SK-N-MC (cell line): ENCODE measurements at regions not wholly inside any gene's neighbourhood (a gene's known extent, or its start where the extent isn't known, plus 50 kb on each side); places are given as distances from the start of the nearest gene placed in this dataset.
A peak's percentile ranks its signal among the peaks of the same experiment; 100 is the strongest.
"Not testable (repeated sequence)": the region's sequence is repeated elsewhere in the genome, so short reads cannot be mapped to it uniquely, and the experiment has no call there.

Source experiments
- DNase-seq: peaks from one replicate; pipeline ENCODE4 v3.0.0-alpha.2; 2011; ENCODE audit warnings: low read depth, low spot score
- H3K27ac ChIP-seq: fragments of 200-600 bp; sonication (generic); 2 replicates; pipeline ENCODE4 v1.5.1; 2016; ENCODE audit warnings: mixed run types
- H3K36me3 ChIP-seq: fragments of 200-600 bp; sonication (generic); 2 replicates; pipeline ENCODE4 v1.6.1; 2017; ENCODE audit warnings: antibody characterized with exemption, low read length, mixed read lengths; ENCODE audit not compliant: insufficient read depth
- H3K4me3 ChIP-seq: fragments of 200-600 bp; sonication (generic); 2 replicates; pipeline ENCODE4 v1.5.1; 2016
- H3K9ac ChIP-seq: fragments of 200-600 bp; sonication (generic); 2 replicates; pipeline ENCODE4 v1.8.0; 2017; ENCODE audit warnings: mixed run types, mixed read lengths; ENCODE audit not compliant: insufficient read length
- H3K9me3 ChIP-seq: fragments of 200-600 bp; sonication (generic); 2 replicates; pipeline ENCODE4 v1.6.1; 2017; ENCODE audit warnings: low read depth, mild to moderate bottlenecking, antibody characterized with exemption, low read length, moderate library complexity, mixed read lengths
- EZH2 ChIP-seq: fragments of 200-600 bp; sonication (generic); IDR thresholded peaks from one replicate; pipeline ENCODE4 v1.6.1; 2017; ENCODE audit warnings: antibody characterized with exemption
- FOXP2 ChIP-seq: optimal IDR thresholded peaks from 2 replicates; pipeline ENCODE3; 2011; ENCODE audit warnings: mild to moderate bottlenecking, moderate library complexity; ENCODE audit not compliant: insufficient read depth; ENCODE audit errors: extremely low read length, control extremely low read depth
- POLR2AphosphoS5 ChIP-seq: IDR thresholded peaks from 2 replicates; pipeline ENCODE4 v1.6.1; 2012; ENCODE audit warnings: mild to moderate bottlenecking, low read depth, low read length, borderline replicate concordance

DNA sequence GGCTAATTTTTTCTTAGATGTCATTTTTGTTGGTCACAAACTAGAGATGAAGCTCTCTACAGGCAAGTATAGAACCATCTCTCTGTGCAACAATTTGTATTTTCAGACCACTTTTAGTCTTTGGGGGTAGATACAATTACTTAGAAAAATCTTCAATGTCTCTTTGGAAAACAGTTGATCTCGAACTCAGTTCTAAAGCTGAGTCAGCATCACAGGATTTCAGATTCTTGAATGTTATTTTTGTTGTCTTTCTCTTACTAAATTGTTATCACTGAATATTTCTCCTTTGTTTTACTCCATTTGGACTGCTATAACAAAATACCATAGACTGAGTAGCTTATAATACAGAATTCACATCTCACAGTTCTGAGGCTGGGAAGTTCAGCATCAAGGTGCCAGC is 1557.0 kb downstream of the SI start:
- no peaks in the 10 kb centered on the region for H3K9me3 ChIP-seq
- H3K9ac ChIP-seq = no peak overlapping the region
- H3K27ac ChIP-seq = 0 out of 2 replicates have a peak overlapping the region, but pooled peaks have one; percentile 7
- TF ChIP-seq EZH2 = no peak
- TF ChIP-seq FOXP2 = no peak
- no peak for TF ChIP-seq POLR2AphosphoS5
- H3K36me3 ChIP-seq = no peaks in the 10 kb centered on the region
- no peak for DNase-seq
- H3K4me3 ChIP-seq = no peak overlapping the region

DNA sequence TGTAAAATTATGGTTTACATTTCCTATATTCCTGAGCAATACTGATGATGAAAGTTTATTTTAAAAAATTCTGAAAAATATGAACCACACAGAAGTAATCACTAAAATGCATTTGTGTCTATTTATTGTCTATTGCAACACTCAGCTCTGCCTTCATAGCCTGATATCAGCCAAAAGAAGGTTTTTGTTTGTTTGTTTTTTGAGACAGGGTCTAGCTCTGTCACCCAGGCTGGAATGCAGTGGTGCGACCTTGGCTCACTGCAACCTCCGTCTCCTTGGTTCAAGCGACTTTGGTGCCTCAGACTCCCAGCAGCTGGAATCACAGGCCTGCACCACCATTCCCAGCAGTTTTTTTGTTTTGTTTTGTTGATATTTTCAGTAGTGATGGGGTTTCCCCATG is 1560.2 kb downstream of the SI start:
- H3K27ac ChIP-seq = no peak overlapping the region

DNA sequence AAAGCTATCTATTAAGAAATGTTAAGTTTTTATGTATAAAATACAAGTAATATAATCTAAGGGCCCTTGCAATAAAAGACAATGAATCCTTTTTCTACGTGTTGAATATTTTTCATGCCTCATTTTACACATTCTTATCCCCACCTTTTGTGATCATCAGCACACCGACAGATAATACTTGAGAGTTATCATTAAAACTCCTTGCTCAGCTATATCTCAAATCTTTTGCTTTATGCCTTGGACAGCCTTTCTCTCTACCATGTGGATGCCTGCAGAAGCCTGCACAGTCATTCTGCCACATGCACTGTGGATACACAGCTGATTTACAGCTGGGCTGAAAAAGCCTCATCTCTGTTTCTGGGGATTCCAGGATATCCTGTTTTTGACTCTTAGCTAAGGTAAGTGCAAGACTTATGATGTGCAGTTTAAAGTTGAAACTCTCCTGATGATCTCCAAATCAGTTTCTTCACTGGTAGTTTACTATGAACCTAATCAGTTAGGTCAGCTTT is 1565.1 kb downstream of the SI start:
- H3K36me3 ChIP-seq = no peaks in the 10 kb centered on the region
- TF ChIP-seq POLR2AphosphoS5 (peak; percentile 50; the same call in 1 of the 2 replicates), EZH2 (no peak), FOXP2 (no peak)
- H3K27ac ChIP-seq = no peak overlapping the region
- H3K9ac ChIP-seq = no peak overlapping the region
- H3K9me3 ChIP-seq = no peaks in the 10 kb centered on the region; the same call in 1 of the 2 replicates
- DNase-seq = no peak
- no peak overlapping the region for H3K4me3 ChIP-seq

More for the DNA sequence above, 1560.2 kb downstream of the SI start:
- H3K4me3 ChIP-seq = no peak overlapping the region
- no peaks in the 10 kb centered on the region for H3K36me3 ChIP-seq
- DNase-seq = no peak
- no peak overlapping the region for H3K9ac ChIP-seq
- no peaks in the 10 kb centered on the region; the same call in 1 of the 2 replicates for H3K9me3 ChIP-seq
- TF ChIP-seq EZH2 (no peak), POLR2AphosphoS5 (no peak), FOXP2 (no peak)

DNA sequence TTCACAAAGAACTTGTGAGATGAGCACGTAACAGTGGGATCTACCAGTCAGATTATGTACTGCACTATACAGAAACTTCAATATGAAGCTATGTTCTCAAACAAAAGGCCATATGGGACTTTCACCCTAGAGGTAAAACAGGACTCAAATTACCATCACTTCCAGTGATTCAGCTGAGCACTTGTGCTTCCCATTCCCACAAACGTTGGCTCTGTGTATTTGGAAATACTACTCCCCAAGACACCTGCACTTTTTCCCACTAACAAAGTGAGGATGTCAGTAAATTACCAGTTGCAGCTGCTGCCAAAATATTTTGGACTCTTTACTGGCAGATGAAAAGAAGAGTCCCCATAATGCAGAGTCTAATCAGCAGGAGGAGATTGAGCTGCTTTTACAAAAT is 1570.1 kb downstream of the SI start:
- Histone ChIP-seq H3K36me3 (no peaks in the 10 kb centered on the region), H3K27ac (no peak overlapping the region), H3K9me3 (no peaks in the 10 kb centered on the region), H3K9ac (no peak overlapping the region), H3K4me3 (no peak overlapping the region)
- no peak for TF ChIP-seq EZH2
- TF ChIP-seq POLR2AphosphoS5 = no peak
- TF ChIP-seq FOXP2 = no peak
- no peak for DNase-seq

DNA sequence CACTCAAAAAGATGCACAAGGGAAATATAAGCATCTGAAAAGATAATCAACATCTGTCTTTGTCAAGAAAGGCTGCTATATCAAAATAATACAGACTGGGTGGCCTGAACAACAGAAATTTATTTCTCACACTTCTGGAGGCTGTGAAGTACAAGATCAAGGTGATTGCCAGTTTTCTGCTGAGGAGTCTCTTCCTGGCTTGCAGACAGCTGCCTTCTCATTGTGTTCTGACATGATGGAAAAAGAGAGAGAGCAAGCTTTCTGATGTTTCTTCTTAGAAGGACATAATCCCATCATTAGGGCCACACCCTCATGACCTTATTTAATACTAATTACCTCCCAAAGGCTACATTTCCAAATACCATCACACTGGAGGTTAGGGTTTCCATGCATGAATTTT is 1573.3 kb downstream of the SI start:
- TF ChIP-seq EZH2 (no peak), POLR2AphosphoS5 (no peak), FOXP2 (no peak)
- no peak overlapping the region for H3K4me3 ChIP-seq
- no peaks in the 10 kb centered on the region for H3K9me3 ChIP-seq
- no peaks in the 10 kb centered on the region for H3K36me3 ChIP-seq
- no peak for DNase-seq
- no peak overlapping the region for H3K9ac ChIP-seq
- no peak overlapping the region for H3K27ac ChIP-seq

DNA sequence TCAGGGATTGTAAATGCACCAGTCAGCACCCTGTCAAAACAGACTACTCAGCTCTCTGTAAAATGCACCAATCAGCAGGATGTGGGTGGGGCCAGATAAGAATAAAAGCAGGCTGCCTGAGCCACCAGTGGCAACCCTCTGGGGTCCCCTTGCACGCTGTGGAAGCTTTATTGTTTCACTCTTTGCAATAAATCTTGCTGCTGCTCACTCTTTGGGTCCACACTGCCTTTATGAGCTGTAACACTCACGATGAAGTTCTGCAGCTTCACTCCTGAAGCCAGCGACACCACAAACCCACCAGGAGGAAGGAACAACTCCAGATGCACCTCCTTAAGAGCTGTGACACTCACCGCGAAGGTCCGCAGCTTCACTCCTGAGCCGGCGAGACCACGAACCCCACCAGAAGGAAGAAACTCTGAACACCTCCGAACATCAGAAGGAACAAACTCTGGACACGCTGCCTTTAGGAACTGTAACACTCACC is 1578.5 kb downstream of the SI start:
- DNase-seq, H3K27ac ChIP-seq, H3K9me3 ChIP-seq, H3K36me3 ChIP-seq, H3K9ac ChIP-seq, H3K4me3 ChIP-seq: not testable (repeated sequence)

DNA sequence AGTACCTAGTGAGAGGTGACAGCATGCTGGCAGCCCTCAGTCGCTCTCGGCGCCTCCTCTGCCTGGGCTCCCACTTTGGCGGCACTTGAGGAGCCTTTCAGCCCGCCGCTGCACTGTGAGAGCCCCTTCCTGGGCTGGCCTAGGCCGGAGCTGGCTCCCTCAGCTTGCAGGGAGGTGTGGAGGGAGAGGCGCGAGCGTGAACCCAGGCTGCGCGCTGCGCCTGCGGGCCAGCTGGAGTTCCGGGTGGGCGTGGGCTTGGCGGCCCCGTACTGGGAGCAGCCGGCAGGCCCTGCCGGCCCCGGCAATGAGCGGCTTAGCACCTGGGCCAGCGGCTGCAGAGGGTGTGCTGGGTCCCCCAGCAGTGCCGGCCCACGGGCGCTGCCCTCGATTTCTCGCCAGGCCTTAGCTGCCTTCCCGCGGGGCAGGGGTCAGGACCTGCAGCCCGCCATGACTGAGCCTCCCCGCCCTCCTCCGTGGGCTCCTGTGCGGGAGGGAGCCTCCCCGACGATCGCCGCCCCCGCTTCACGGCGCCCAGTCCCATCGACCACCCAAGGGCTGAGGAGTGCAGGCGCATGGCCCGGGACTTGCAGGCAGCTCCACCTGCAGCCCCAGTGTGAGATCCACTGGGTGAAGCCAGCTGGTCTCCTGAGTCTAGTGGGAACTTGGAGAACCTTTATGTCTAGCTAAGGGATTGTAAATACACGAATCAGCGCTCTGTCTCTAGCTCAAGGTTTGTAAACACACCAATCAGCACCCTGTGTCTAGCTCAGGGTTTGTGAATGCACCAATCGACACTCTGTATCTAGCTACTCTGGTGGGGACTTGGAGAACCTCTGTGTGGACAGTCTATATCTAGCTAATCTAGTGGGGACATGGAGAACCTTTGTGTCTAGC is 1579.2 kb downstream of the SI start:
- DNase-seq, H3K9me3 ChIP-seq, H3K4me3 ChIP-seq, H3K36me3 ChIP-seq, H3K9ac ChIP-seq: not testable (repeated sequence)
- 0 out of 2 replicates have a peak overlapping the region, but pooled peaks have one; percentile 58 for H3K27ac ChIP-seq

DNA sequence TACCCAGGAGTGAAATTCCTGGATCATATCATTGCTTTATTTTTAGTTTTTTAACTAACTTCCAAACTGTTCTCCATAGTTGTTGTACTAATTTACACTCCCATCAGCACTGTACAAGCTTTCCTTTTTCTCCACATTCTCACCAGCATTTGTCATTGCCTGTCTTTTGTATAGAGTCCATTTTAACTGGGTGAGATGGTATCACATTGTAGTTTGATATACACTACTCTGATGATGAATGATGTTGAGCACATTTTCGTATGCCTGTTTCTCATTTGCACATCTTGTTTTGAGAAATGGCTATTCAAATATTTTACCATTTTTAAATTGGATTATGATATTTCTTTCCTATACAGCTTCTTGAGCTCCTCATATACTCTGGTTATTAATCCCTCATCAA is 1586.6 kb downstream of the SI start:
- no peak overlapping the region for H3K27ac ChIP-seq
- TF ChIP-seq FOXP2 (no peak), EZH2 (no peak), POLR2AphosphoS5 (no peak)
- no peak overlapping the region for H3K9ac ChIP-seq
- no peak overlapping the region for H3K4me3 ChIP-seq
- no peaks in the 10 kb centered on the region for H3K36me3 ChIP-seq
- DNase-seq = no peak
- H3K9me3 ChIP-seq = no peaks in the 10 kb centered on the region
